CD4-positive, alpha-beta T cell treated with Interleukin-6 for 4 hours (primary cell): ENCODE measurements at regions not wholly inside any gene's neighbourhood (a gene's known extent, or its start where the extent isn't known, plus 50 kb on each side); places are given as distances from the start of the nearest gene placed in this dataset.

ENCODE experiments used
- DNase-seq: peaks from one replicate; pipeline ENCODE4 v3.0.0-alpha.2; 2020; ENCODE audit warnings: mixed read lengths

DNA sequence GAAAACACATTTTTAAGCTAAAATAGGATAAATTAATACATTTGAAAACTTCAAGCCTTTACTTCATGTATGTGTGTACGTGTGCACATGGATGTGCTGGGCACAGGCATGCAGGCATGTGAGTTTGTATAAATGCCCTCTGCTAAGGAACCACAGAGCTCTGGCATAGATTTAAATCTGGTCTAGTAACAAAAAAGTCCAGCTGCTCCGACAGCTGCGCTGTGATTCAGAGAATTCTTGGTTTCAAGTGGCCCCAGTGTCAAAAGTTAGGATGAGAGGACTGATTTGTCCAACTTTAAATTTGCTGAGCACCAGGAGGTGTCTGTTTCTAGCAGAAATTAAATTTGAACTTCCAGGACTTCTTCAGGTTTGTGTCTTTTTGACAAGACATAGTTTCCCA is 203.7 kb upstream of the TUT7 start:
- DNase-seq = no peak

DNA sequence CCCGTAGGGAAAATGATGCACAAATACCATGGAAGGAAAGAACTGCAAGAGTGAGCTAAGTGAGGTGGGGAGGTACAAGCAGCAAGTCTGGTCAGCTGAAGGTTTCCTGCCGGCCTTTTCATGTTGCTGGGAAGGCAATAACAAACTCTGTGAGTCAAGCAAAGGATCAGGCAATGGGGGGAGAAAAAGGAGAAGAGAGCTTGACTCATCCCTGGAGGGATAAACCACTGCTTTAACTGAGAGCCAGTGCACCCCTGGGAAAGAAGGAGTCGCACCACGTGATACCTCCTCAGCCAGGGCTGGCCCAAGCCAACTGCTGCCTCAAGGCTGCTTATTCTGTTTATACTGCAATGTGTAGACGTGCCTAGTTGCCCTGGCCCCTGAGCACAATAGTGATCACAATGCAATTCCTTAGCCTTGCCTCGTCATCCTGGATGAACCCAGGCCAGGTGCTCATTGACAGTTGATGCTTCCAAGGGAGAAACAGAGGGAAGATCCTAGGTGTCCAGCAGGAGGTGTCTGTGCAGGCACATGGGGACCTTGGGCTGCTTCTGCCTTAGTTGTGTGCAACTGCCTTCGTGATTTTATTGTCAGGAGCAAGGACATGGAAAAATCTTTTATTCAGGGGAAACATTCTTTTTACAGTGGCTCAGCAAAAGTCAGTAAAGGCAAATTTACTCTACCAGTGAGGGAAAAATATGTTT is 203.0 kb upstream of the TUT7 start:
- no peak for DNase-seq

- DNase-seq = no peak
Observed at GRCh38 chr9:86555661-86556060, 201.5 kb upstream of the TUT7 start.

DNA sequence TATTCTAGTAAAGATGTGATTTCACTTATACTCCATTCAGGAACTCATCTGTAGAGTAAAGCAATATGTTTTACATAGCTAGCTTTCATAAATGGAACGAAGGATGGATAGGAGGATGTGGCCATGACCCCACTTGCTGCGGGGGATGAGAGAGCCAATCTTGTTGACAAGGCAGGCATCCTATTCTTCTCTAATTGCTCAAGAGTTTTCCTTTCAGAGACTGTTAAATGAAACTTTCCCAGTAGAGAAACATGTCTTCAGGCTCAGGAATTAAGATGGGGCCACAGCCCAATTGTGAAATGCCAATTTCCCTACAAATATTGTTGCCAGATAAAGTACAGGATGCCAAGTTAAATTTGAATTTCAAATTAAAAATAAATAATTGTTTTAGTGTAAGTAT is 196.2 kb upstream of the TUT7 start:
- DNase-seq = no peak

DNA sequence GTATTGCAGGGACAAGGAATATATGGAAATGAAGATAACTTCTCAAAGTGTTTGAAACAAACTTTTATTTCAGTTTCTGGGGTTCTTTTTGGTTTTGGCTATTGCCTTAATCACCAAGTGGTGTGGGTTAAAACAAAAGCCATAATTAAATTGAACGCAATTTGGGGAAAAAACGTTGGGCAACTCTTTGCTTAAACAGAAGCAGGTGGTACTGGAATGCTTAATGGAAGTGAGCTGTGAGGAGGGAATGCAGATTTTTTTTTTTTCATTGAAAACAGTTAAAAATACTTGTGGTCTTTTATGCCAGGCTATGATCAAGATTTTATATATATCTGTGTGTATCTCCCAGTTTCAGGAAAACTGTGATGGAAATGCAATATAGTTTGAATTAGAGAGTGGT is 195.7 kb upstream of the TUT7 start:
- DNase-seq = no peak

DNA sequence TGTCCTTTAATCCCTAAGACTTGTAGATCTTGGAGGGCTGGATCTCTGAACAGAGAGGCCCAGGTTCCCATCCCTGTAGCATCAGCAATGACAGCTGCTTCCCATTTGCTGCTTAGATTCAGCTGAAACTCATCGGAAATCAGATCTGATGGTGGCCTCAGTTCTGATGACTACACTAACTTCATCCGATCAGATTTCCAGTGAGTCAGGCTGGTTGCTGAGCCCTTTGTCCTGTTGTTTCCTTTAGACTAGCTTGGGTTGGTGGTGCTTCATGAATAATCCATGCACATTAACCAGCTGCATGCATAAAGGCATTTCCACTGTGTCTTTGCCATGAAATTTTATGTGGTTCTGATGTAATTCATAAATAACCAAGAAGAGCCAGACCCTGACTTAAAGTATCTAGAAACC is 195.2 kb upstream of the TUT7 start:
- DNase-seq = no peak

DNA sequence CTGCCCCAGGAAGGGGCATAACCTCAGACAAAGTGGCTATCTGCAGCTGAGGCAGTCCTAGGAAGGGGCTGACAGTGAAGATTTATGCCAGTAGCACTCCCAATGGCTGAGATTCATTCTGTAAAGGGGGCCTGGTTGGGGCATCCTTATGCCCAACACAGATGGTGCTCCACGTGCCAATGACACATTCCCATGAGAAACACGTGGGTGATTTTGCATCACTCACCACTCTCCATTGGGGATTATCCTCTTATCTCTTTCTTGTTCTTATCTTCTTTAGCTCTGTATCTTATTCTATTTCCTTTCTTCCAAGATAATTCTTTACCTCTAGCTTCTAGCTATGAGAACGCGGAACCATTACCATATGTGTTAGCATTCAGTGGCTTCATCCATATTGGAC is 194.0 kb upstream of the TUT7 start:
- DNase-seq = no peak

DNA sequence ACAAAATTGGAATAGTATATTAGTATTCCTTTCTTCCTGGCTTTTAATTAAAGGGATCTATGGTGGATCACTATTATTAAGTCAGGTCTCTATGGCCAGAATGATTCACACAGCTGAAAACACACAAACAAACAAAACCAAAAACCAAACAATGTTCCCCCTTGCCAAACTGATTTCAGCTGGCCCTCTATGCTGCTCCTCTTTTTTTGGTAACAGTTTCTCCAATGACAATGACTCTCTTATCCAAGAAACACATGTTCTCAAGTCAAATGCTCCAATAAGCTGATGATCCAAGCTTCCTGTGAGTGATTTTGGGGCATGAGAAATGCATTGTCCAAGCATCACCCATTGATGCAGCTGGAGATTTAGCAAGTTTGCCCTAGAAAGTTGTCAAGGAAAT is 193.4 kb upstream of the TUT7 start:
- DNase-seq = no peak

GRCh38 chr9:86546712-86547111 is 192.5 kb upstream of the TUT7 start:
- no peak for DNase-seq

DNA sequence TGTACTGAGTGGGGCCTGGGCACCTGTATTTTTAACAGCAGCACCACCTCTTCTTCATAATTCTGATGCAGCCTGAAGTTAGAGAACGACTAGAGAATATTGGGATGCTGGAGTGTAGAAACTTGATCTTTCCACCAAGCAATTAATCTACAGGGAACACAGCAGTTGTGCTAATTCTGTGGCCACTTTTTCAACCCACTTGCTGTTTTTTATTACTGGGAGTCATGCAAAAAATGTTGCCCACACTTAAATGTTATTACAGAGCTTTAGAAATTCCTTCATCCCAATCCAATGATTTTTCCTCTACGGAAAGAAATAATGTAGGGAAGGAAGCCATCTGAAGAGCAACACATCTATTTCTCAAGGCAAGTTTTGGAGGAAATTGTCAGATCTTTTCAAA is 190.9 kb upstream of the TUT7 start:
- no peak for DNase-seq

- no peak for DNase-seq
Observed at GRCh38 chr9:86541014-86541570, 186.9 kb upstream of the TUT7 start.

- no peak for DNase-seq
Observed at GRCh38 chr9:86535406-86535915, 181.3 kb upstream of the TUT7 start.

GRCh38 chr9:86534572-86535258 is 180.5 kb upstream of the TUT7 start:
- no peak for DNase-seq

- DNase-seq = no peak
Observed at GRCh38 chr9:86531971-86532640, 177.9 kb upstream of the TUT7 start.

DNA sequence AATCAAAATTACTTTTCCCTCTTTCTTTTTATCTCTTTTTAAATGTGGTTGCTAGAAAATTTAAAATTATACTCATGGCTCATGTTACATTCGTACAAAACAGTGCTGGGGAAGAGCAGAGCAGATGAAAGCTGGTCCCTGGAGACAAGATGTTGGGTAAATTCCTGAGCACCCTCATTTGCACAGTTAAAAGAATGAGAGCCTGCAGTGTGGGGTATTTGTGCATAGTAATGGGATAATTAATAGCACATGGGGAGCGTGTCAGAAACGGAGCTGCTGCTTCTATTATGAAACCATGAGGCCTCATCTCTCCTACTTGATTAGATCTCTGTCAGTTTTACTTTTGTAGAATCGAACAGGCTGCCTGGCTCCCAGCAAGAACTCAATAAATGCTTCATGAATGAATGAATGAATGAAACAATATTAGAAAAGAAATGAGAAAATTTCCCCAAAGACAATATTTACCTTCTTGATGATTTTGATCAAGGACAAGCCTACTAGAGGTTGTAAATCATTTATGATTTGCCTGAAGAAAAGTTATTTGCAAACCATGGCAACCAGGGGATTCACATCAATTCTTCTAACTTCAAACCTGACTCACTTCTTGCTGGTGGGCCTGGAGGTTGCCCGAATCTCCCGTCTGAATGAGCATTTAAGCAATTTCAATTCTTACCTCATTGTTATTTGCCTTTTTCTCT is 177.2 kb upstream of the TUT7 start:
- DNase-seq = no peak

DNA sequence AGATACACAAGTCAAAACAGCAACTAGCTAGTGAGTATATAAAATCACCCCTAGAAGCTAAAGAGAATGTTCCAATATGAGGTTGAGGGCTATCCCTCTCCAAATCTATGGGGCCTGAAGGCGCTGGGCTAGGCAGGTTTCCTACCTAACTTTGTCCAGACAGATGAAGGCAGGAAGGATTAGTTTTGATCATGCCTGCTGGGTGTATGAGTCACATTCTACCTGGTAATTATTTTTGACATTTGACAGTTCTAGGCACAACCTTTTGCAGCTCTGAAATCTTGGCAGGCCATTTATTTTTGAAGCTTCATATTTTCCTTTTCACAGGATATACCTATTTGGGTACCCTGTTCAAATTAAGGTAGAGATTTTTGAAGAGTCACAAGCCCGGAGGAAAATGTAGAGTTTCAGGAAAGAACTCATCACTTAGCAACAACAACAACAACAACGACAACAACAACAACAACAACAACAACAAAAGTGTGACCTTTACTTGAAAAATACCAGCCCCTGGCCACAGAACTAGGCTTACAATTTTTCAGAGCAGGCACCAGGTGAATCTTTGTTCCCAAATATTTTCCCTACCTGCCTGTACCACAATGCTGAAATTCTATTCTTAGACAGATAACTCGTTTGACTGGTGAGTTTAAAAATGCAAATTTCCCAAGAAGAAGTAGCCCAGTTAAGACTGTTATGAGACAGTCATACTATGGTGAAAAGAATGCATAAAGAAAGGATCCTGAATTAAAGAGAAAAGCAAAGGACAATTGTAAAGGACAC is 175.5 kb upstream of the TUT7 start:
- no peak for DNase-seq

- no peak for DNase-seq
Observed at GRCh38 chr9:86526021-86526420, 171.8 kb upstream of the TUT7 start.

GRCh38 chr9:86525182-86525581 is 171.0 kb upstream of the TUT7 start:
- no peak for DNase-seq

- no peak for DNase-seq
Observed at GRCh38 chr9:86521977-86522376, 167.8 kb upstream of the TUT7 start.

DNA sequence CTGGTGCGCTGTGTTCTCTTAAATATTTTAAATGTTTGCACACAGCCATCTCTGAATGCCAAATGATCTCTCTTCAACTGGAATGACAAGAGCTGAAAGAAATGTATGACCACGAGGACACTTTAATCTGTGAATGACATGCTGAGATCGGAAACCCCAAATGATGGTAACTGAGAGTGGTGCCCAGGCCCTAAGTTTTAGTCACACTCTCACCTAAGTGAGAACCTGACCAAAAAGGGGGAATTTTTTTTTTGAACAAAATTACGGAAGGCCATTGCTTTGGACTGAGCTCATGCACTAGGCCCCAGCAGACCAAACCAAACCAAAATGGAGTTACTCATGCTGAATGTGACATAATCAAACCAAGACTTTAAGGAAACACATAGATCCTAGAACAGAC is 167.1 kb upstream of the TUT7 start:
- DNase-seq = no peak

DNA sequence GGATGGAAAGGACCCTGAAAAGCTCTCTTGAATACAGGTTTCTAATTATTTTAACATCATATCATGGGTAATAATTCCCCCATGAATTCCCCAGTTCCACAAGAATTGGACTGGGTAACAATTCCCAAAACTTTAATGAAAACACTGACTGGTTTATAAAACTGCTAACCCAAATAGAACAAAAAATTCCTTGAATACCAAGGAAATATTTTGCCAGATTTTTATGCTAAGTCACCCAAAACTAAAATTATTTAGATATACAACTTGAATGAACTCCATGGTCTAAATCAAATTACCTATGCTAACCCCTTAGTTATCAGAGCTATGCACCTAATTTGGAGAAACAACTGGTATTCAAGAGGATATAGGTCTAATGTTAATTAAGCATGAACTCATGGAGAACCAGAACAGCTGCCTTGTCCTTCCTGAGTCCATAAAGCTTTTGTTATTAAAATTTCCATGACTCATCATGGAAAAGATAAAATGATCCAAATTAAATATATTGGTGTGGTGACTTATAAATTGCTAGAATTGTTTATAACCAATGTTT is 164.9 kb upstream of the TUT7 start:
- DNase-seq = no peak

GRCh38 chr9:86517475-86517874 is 163.3 kb upstream of the TUT7 start:
- no peak for DNase-seq
